CD4-positive, alpha-beta T cell treated with Interleukin-21 for 1 hour (primary cell): ENCODE measurements at regions not wholly inside any gene's neighbourhood (a gene's known extent, or its start where the extent isn't known, plus 50 kb on each side); places are given as distances from the start of the nearest gene placed in this dataset.

Source experiments
- DNase-seq: peaks from one replicate; pipeline ENCODE4 v3.0.0-alpha.2; 2020

DNA sequence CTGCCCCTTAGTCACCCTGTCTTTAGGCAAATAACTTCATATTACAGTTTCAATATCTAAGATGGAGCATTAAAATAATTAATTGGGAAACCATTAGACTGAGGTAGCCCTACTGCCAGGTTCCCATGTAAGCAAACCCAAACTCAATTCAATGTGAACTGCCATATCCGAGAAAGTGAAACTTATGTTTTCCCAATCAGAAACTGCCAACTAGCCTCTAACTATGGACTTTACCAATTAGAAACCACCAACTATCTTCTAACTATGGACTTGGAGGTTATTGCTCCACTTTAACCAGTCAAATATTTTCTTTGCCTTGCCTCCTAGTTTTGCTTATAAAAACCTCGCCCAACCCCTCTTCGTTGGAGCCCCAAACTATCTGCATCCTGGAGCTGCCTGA lies 218.5 kb downstream of the ENC1 start:
- DNase-seq: no peak

DNA sequence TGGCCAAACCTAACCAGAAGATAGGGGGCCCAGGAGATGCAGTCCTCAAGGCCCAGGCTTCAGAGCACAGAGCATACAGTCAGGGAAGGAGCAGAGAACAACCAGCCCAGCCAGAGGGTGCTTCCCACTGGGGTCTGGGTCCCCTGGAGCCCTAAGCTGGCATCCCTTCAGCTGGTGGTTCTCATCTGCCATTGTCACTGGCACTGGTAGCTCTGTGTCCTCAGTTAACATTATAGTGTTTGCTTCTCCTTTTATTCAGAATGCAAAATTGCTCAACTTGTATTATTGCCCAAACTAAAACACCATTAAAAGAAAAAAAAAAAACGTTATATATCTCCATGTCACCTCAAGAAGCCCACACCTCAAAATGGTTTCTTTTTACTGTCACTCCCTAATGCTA lies 219.2 kb downstream of the ENC1 start:
- DNase-seq: no peak

DNA sequence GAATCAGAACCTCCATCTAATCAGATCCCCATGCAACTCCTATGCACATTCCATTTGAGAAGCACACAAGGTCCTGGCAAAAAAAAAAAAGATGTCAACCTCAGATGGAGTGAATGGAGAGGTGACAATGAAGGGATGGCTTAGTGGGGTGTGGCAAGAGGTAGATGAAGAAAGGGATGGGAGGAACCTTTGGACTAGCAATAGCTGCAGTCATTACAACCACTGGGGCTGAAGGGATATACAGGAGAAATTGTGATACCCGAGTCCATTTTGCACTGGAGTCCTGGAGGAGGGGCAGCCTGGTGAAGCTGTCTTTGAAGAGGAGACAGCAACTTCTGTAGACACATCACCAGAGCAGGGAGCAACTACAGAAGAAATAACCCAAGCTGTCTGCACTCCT lies 219.6 kb downstream of the ENC1 start:
- no peak for DNase-seq

DNA sequence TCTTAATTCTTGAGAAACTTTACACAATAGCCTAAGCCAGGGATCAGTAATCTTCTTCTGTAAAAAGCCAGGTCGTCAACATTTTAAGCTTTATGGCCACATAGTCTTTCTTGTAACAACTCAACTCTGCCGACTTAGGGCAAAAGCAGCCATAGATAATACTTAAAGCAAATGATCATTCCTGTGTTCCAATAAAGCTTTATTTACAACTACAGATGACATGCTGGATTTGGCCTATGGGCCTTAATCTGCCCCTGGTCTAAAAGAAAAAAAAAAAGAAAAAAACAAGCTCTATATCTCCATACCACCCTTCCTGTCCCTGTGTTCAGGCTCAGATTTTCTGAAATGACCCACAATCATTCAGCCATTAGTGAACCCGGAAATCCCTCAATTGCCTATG lies 220.3 kb downstream of the ENC1 start:
- DNase-seq: no peak

DNA sequence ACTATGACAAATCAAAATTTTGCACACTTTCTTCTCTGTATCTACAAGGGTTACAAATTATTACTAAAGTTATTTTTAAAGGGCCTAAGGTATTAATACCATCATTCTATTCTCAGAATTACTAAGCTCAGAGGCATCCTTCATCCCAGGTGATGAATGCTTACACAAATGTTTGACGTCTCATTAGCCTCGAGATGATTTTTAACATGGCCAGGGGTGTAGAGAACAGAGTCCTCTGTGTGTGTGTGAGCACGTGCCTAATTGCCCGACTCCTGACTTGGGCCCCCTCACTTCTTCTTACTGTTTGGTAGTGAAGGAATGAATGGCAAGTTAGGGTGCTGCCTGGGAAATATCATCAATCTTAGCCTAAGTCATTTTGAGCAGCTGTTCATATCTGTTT lies 221.1 kb downstream of the ENC1 start:
- DNase-seq: no peak

DNA sequence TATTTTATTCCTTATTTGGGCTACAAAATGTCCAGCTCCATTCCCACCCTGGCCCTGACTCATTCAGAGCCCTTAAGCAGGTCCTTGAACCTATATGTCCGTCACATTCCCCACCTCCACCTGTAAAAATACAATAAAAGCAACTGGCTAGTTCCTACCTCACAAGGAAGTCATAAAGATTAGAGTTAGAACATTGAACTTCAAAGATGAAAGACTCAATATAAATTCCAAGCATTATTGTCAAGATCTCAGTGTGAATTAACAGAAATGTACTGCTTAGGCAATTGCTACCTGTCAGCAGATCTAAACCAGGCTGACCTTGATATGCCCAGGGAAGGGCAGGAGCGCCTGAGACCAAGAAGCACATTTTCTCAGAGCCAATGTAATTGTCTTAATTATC lies 221.8 kb downstream of the ENC1 start:
- no peak for DNase-seq

DNA sequence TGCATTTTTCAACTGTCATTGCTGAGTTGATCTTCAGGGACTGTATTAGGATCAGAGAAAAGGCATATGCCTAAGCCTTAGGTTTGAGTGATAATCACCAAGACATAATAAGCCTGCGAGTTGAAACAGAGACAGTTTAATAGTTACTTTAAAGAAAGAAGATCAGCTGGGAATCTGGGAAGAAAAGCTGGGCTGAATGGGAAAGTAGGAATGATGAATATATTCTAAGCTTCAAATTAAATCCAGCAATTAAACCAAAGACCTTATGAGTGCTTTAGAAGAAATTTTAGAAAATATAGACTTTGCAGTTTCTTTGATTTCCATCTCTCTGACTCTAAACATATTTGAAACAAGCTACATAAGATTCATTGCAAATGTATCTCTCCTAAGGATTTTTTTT lies 222.3 kb downstream of the ENC1 start:
- DNase-seq: no peak

DNA sequence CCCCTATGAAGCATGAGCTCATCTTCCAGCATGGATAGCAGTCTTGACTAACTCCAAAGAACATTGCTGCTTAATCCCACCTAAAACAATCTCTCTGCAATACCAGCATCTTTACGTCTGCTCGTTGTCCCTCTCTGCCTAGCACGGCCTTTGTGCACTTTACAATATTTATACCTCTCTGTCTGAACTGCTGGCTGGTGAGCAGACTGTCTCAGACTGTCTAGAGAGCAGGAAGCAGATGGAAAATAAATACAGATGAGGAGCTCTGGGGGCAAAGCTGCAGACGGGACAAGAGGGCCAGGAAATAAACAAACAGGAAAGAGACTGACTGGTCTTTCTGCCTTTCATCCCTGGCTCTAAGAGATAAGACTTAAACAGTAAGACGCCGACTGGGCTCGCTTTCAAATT lies 224.8 kb downstream of the ENC1 start:
- DNase-seq: no peak

DNA sequence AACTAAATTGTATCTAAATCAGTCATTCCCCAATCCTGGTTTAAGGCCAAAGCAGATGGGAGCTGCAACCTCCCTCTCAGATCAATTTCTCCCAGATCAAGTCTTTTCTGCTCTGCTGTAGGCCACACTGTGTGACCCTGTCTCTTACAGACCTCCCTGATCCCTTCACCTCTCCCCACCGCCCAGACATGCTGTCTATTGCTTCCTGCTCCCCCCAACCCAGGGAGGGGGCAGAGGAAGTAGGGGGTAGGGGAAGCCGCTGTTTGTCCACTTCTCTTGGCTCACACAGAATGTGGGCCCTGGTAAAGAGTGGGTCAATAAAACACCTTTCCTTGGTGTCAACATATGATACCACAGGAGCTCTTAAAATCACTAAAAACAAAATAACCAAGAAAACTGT lies 226.3 kb downstream of the ENC1 start:
- DNase-seq: no peak

DNA sequence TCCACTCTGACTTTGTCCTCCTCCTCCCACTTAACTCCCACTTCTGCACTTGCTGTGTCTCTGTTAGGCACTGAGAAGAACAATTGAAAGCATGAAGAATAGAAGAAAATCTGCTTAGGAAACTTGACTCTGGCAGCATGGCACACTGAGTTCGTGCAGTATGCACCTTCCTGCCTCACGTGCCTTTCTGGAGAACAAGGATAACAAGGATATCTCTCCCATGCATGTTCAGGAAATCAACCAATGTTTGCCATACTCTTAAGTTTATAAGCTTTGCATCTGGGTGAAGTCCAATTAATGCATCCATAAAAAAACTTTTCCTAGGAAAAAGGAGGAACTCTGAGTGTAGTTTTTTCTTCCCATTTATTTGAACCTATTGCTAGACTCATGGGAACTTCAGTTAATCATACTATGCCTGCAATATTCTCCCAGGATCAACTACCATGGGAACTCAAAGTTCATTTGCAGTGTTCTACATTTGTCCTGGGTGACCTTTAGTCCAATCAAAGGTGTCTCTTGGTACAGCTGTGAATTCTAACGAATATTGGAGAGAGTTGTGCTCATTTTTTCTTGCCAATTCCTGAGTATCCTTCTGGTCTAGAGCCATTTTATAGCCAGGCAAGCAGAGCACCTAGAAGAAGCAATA lies 227.0 kb downstream of the ENC1 start:
- DNase-seq: no peak

DNA sequence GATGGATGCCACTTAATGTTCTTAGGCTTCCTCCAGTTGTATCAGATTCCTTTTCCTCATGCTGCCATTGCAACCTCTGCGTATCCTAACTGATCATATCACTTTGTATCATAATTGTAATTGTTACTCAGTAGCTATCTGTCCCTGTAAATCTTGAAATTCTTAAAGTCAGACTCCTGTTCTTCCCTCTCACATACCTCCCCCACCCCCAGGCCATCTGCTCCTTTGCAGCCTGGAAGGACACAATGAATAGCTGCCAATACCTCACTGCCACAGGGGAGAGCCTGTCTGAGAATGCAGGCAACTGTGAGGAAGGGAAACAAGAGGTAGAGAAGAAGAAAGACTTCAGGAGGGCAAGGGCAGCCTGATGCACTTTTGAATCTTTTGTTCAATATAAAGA lies 228.5 kb downstream of the ENC1 start:
- DNase-seq: no peak

DNA sequence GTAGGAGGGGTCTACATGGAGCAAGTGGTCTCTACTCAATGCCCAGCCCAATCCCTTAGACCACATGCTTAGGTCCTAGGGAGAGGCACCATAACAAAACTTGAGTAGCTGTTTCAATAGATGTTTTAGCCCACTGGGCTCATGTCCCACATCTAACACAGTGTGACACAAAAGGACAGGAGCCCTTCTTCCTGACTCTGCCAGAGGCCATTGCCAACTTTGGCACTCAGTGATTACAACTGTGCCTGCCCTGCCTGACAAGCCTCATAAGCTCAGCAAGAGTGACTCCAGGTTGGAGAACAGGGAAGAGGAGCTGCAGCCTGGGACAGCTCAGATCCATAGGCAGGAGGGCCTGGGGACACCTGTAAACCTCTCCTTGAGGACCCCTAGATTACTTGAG lies 230.8 kb downstream of the ENC1 start:
- DNase-seq: no peak

DNA sequence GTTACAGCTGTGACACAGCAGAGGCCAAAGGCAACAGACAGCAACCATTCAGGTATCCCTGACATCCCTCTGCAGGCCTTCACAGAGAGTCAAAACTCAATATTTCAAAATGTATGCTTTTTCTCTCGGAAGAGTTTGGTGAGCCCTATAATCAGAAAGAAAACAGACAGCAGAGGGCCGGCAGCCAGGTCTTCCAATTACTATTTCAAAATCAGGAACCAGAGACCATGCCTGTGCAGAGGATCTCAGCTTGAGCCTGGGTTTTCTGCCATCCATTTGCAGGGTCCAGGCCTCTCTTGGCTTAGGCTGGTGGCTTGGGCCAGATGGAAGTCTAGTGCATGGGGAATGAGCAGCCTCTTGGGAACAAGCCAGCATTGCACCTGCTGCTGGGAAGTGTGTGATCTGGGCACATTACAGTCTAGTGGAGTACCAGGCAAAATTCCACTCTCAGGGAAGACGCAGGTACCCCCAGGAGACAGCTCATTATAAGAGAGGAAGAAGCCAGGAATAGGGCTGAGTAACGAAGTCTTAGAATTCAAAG lies 231.3 kb downstream of the ENC1 start:
- no peak for DNase-seq

DNA sequence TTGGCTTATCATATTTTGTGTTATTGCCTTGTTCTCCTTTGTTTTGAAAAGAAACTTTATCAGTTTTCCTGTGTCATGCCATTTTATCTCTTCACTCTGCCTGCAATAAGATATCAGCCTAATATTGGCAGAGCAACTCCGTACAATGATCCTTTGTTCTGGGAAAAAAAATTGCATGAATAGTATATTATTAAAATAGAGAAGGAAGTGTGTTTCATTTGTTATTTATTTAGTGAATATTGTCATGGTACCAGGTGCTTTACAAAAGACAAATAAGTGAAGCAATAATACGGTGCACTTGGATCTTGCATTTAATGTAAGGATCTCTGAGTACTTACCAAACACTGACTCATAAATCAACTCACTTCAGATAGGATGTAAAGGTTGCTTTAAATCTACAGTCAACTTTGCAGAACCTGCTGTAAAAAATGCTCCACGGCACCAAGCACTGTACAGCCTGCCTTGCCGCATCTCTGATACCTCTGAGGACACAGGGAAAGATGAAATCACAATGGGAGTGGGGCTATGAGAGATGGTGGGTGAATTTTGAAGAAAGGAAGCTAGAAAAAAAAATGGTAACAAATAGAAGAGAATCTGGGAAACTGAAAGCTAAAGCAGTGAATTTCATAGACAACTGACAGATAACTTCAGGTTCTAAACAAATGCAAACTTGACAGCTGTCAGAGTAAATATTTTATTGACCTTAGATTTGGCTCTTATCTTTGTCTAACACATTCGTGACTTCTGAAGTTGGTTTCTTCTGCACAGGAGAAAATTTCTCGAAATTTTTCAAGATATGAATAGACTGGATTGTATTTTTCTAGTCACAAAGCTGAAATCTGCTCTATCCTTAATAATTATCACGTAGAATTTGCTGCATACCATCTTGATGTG lies 232.1 kb downstream of the ENC1 start:
- DNase-seq: no peak

DNA sequence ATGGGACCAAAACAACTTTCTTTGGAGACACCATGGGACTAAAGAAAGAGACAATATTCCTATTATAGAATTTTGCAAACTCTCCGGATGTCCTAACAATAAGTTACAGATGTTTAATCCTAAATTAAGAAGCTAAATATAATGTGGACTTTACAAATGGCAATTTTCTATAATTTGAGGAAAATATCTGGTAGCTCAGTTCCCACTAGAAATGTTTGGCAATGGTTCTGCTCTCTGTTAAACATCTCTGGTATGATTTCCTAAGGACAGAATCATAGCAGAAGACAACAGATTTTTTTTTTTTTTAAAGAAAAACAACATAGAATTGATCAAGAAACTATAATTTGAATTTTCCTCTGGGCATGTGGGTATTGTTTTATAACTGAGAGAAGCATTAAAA lies 232.8 kb downstream of the ENC1 start:
- no peak for DNase-seq

DNA sequence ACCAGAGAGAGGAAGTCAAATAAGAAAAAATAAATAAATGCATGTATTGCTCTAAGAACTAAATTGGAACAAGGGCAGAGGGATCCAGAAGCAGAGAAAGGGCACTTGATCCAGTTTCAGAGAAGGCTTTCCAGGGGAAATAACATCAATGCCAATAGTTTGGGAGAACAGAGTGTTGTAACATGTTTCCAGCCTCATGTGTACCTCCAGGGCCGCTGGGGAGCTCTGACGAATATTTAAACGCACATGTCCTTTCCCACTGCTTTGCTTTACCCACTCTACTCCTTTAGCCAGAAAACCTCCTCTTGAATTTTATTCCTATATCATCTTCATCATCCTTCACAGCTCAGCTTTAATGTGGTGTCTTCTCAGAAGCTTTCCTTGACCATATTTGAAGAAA lies 233.7 kb downstream of the ENC1 start:
- DNase-seq: no peak

DNA sequence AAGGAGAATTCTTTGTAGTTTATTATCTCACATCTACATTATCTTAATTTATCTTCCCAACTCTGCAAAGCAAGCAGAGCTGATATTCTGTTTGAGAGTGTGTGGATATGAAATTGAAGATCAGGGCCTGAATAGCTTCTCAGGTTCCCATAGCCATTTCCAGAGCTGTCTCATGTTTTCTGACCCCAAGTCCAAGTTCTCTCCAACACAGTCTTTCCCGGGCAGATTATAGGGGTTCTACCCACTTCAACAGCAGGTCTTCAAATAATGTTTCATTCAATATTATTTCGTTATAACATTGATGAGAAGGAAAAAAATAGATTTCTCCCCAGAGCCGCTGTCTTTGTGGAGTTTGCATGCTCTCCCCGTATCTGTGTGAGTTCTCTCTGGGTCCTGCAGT lies 234.9 kb downstream of the ENC1 start:
- DNase-seq: no peak

DNA sequence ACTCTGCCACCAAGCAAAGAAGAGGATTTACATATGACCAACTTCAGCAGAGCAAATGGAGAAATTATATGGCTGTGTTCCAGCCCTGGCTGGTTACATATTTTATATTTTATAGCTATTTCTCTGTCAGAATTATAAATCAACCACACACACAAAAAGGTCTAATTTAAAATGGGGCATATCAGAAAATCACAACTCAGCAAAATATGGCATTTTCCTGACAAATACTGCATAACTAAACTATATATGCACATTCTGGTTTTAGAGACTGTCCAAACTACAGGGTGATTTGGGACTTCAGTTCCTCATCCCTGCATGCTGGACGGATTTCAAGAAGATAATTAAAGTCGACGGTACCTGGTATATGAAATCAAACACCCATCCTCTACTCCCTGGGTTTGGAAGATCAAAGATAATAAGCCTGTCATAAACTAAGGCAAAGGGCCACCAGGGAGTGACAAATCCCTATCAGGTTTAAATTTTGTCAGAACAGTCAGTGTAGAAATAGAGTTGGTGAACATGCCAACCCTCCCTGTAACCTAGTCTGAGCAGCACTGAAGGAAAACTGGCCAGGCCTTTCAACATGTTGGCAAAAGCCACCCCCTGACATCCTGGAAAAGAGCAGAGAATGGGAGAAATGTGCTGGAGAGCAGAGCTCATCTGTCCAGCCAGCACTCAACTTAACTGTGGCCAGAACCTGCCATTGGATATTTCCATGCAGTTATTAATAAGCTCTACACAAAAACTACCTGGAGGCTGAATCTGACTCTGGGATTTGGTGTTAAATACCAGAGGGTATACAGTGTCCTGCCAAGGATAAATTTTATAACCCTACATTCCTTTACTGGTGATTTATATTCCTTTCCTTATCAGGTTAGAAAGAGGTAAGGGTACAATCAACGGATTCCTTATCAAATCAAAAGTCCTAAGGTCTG lies 235.7 kb downstream of the ENC1 start:
- DNase-seq: no peak

DNA sequence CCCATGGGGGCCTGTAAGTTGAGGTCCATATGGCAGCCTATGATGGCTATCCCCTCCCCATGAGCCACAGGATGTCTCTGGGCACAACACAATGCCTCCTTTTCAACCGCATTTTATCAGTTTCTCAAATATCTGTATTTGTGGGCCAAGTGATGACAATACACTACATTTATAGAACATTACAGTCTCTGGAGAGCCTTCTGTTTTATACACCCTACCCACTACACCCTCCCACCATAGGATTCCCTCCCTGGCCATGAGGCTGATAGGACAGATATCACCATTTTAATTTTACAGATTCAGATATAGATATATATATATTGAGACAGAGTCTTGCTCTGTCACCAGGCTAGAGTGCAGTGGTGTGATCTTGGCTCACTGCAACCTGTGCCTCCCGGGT lies 236.8 kb downstream of the ENC1 start:
- DNase-seq: no peak

DNA sequence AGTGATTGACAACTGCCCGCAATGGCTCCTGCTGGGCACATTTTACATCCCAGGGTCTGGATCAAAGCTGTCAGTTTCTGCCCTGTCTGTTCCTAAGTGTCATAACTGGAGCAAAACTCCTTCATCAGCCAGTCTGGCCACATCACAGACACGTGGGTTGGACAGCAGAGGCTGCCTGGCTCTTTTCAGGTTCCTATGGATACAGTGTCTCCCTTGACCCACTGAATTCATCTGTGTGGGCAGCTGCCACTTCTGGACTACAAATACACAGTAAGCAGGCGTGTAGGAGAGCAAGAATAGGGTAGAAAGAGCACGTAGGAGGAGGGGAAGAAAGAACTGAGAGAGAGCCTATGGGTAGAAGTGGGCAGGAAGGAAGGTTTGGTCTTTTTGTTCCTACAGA lies 238.0 kb downstream of the ENC1 start:
- no peak for DNase-seq

DNA sequence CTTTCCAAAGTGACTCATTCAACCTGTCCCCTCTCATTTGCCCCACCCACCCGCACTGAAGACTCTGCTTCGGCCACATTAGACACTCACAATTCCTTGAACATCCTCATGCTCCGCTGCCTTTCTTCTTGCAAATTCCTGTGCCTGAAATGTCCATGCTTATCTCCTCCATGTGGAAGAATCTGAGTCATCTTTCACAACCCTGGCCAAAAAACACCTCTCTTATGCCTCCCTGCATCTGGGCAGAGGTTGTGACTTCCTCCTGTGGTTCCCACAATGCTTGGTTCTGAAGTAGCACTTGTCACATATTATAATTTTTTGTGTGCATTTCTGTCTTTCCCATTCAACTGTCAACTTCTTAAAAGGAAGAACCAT lies 238.6 kb downstream of the ENC1 start:
- no peak for DNase-seq

DNA sequence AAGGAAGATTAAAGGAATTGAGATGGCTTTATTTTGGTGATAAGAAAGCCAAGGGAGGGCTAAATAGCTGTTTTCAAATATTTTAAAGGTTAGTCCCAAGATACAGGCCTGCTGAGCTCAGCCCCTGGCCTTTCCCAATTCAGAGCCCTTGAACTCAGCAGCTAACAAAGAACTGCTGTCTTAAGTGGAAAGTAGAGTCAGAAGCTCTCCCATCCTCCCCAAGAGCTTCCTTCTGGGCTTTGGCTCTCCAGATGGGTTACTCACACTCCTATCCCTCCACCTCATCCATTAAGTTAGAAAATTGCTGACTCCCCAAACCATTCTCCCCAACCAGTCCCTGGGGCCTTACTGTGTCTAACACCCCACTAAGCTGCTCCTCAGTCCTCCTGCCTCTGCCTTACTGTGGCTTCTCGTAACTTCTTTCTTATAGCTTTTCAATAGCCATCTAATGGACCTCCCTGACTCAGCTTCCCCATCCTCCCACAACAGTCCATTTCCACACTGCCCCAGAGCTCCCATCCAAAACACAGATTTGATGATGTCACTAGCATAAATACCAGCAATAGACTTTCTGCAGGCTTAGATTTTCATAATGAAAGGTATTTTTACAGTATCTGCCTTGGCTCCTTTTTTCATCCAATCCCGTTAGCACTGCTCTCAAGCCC lies 239.1 kb downstream of the ENC1 start:
- DNase-seq: no peak

DNA sequence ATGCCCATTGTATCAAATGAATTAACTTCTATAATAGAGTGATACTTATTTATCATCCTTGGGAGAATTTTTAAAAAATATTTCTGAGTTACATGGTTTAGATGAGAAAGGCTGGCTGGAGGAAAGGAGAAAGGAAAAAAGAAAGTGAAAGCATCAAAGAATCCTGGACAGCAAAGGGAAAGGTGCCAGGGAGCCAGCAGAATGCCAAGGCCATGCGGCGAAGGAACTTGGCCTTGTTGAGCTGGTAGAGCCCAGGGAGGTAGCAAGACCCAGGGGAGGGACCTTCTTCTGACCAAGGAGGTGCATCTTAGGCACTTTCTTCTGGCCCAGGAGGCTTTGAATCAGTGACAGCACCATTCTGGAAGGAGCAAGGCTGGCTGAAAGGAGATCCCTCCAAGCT lies 240.5 kb downstream of the ENC1 start:
- DNase-seq: no peak
